MM.1S (cell line): ENCODE measurements at regions not wholly inside any gene's neighbourhood (a gene's known extent, or its start where the extent isn't known, plus 50 kb on each side); places are given as distances from the start of the nearest gene placed in this dataset.

ENCODE experiments used
- DNase-seq: peaks from one replicate; pipeline ENCODE4 v3.0.0-alpha.2; 2015
- H2AFZ ChIP-seq: fragments of 300-600 bp; sonication (generic); 2 replicates; pipeline ENCODE4 v1.6.0; 2016; ENCODE audit warnings: antibody characterized with exemption, low read length
- H3F3A ChIP-seq: fragments of 300-600 bp; sonication (generic); 2 replicates; pipeline ENCODE4 v1.6.1; 2016; ENCODE audit warnings: mild to moderate bottlenecking, antibody characterized with exemption, low read length, moderate library complexity, mixed read lengths; ENCODE audit not compliant: insufficient read depth
- H3K27ac ChIP-seq: fragments of 300-600 bp; sonication (generic); 2 replicates; pipeline ENCODE4 v1.5.1; 2016; ENCODE audit warnings: mild to moderate bottlenecking, low read length
- H3K27me3 ChIP-seq: fragments of 300-600 bp; sonication (generic); replicated peaks from 2 replicates; pipeline ENCODE4 v1.6.0; 2016; ENCODE audit warnings: low read length; ENCODE audit not compliant: insufficient read depth
- H3K36me3 ChIP-seq: fragments of 300-600 bp; sonication (generic); replicated peaks from 2 replicates; pipeline ENCODE4 v1.6.1; 2016; ENCODE audit warnings: mild to moderate bottlenecking, low read length, mixed read lengths; ENCODE audit not compliant: insufficient read depth
- H3K4me1 ChIP-seq: fragments of 300-600 bp; sonication (generic); 2 replicates; pipeline ENCODE4 v1.6.1; 2016; ENCODE audit warnings: low read length, mixed read lengths
- H3K4me2 ChIP-seq: fragments of 300-600 bp; sonication (generic); 2 replicates; pipeline ENCODE4 v1.6.0; 2016; ENCODE audit warnings: low read depth, low read length
- H3K4me3 ChIP-seq: fragments of 300-600 bp; sonication (generic); 2 replicates; pipeline ENCODE4 v1.5.1; 2016; ENCODE audit warnings: low read length, mixed read lengths
- H3K79me2 ChIP-seq: fragments of 300-600 bp; sonication (generic); 2 replicates; pipeline ENCODE4 v1.6.1; 2016; ENCODE audit warnings: mixed run types, low read length, mixed read lengths
- H3K9ac ChIP-seq: fragments of 300-600 bp; sonication (generic); 2 replicates; pipeline ENCODE4 v1.6.1; 2016; ENCODE audit warnings: low read length, mixed read lengths
- H3K9me2 ChIP-seq: fragments of 300-600 bp; sonication (generic); replicated peaks from 2 replicates; pipeline ENCODE4 v1.6.1; 2016; ENCODE audit warnings: mild to moderate bottlenecking, low read length, mixed read lengths; ENCODE audit not compliant: insufficient read depth
- H3K9me3 ChIP-seq: fragments of 300-600 bp; sonication (generic); replicated peaks from 2 replicates; pipeline ENCODE4 v1.6.1; 2016; ENCODE audit warnings: mild to moderate bottlenecking, low read length, mixed read lengths; ENCODE audit not compliant: insufficient read depth
- H4K20me1 ChIP-seq: fragments of 300-600 bp; sonication (generic); 2 replicates; pipeline ENCODE4 v1.6.1; 2016; ENCODE audit warnings: mild to moderate bottlenecking, low read length, moderate library complexity, mixed read lengths; ENCODE audit not compliant: insufficient read depth
- CTCF ChIP-seq: fragments of 300-600 bp; sonication (generic); IDR thresholded peaks from 2 replicates; pipeline ENCODE4 v1.5.1; 2016; ENCODE audit warnings: antibody characterized with exemption, low read length, mixed read lengths
- EZH2 ChIP-seq: fragments of 300-600 bp; sonication (generic); optimal IDR thresholded peaks from 2 replicates; pipeline ENCODE3; 2017; ENCODE audit warnings: low read depth, mild to moderate bottlenecking, antibody characterized with exemption, low read length, mixed read lengths
- EZH2phosphoT487 ChIP-seq: fragments of 300-600 bp; sonication (generic); IDR thresholded peaks from 2 replicates; pipeline ENCODE4 v1.6.1; 2018; ENCODE audit warnings: antibody characterized with exemption, low read length

- Histone ChIP-seq H3K9me2 (no peaks in the 10 kb centered on the region), H3K9ac (no peak overlapping the region), H3K4me2 (no peak overlapping the region), H3F3A (no peaks in the 10 kb centered on the region), H3K9me3 (no peaks in the 10 kb centered on the region), H3K36me3 (no peaks in the 10 kb centered on the region), H3K79me2 (no peaks in the 10 kb centered on the region), H3K4me3 (no peak overlapping the region), H4K20me1 (no peaks in the 10 kb centered on the region), H3K27ac (no peak overlapping the region), H3K27me3 (no peaks in the 10 kb centered on the region; the same call in none of the 2 replicates), H3K4me1 (no peaks in the 10 kb centered on the region), H2AFZ (no peak overlapping the region)
- DNase-seq, result no peak
- no peak for TF ChIP-seq CTCF
- TF ChIP-seq EZH2, result no peak
- no peak for TF ChIP-seq EZH2phosphoT487
These were observed 90.5 kb downstream of the TMEM18 start for GRCh38 chr2:586641-587076.

- no peak overlapping the region for H3K27ac ChIP-seq
These were observed 92.1 kb downstream of the TMEM18 start for GRCh38 chr2:584863-585823.

GRCh38 chr2:583666-584065, 93.5 kb downstream of the TMEM18 start:
- Histone ChIP-seq H3K79me2 (no peaks in the 10 kb centered on the region), H3K4me3 (no peak overlapping the region), H3K9me3 (no peaks in the 10 kb centered on the region), H3F3A (no peaks in the 10 kb centered on the region), H3K36me3 (no peaks in the 10 kb centered on the region), H3K27ac (no peak overlapping the region), H3K4me2 (no peak overlapping the region), H3K9ac (no peak overlapping the region), H3K4me1 (no peaks in the 10 kb centered on the region), H3K27me3 (no peaks in the 10 kb centered on the region; the same call in none of the 2 replicates), H3K9me2 (no peaks in the 10 kb centered on the region), H2AFZ (no peak overlapping the region), H4K20me1 (no peaks in the 10 kb centered on the region)
- no peak for DNase-seq
- TF ChIP-seq EZH2 (no peak), CTCF (no peak), EZH2phosphoT487 (no peak)

More at GRCh38 chr2:584863-585823, 92.1 kb downstream of the TMEM18 start:
- peak; percentile 25 for DNase-seq
- no peaks in the 10 kb centered on the region for H3K36me3 ChIP-seq
- no peaks in the 10 kb centered on the region for H3K9me2 ChIP-seq
- no peaks in the 10 kb centered on the region for H3K79me2 ChIP-seq
- no peaks in the 10 kb centered on the region for H4K20me1 ChIP-seq
- no peak overlapping the region for H3K9ac ChIP-seq
- no peaks in the 10 kb centered on the region; the same call in none of the 2 replicates for H3K27me3 ChIP-seq
- H3F3A ChIP-seq, result no peaks in the 10 kb centered on the region
- H3K4me1 ChIP-seq, result no peaks in the 10 kb centered on the region
- TF ChIP-seq EZH2 (no peak), CTCF (no peak), EZH2phosphoT487 (no peak)
- no peaks in the 10 kb centered on the region for H3K9me3 ChIP-seq
- H3K4me2 ChIP-seq, result no peak overlapping the region
- H2AFZ ChIP-seq, result no peak overlapping the region
- no peak overlapping the region for H3K4me3 ChIP-seq
